Neural cell (in vitro differentiated cells): ENCODE measurements at regions not wholly inside any gene's neighbourhood (a gene's known extent, or its start where the extent isn't known, plus 50 kb on each side); places are given as distances from the start of the nearest gene placed in this dataset.
"Not testable (repeated sequence)": the region's sequence is repeated elsewhere in the genome, so short reads cannot be mapped to it uniquely, and the experiment has no call there.

Experiments used
- H2AFZ ChIP-seq: fragments of 200-600, 300-800 bp; sonication (generic), shearing (Covaris generic); 2 replicates; pipeline ENCODE4 v1.6.0; 2014; ENCODE audit warnings: low read depth, mild to moderate bottlenecking, antibody characterized with exemption, low read length, moderate library complexity
- H3F3A ChIP-seq: fragments of 200-600 bp; shearing (Covaris generic); 2 replicates; pipeline ENCODE4 v1.6.1; 2016; ENCODE audit warnings: mild to moderate bottlenecking, moderate library complexity, mixed read lengths, antibody characterized with exemption, low read length; ENCODE audit not compliant: insufficient read depth, poor library complexity, severe bottlenecking
- H3K27ac ChIP-seq: fragments of 200-600, 300-800 bp; sonication (generic), shearing (Covaris generic); 2 replicates; pipeline ENCODE4 v1.5.1; 2014; ENCODE audit warnings: mild to moderate bottlenecking, low read length, moderate library complexity
- H3K27me3 ChIP-seq: fragments of 300-800, 200-600 bp; sonication (generic), shearing (Covaris generic); 2 replicates; pipeline ENCODE4 v1.6.0; 2014; ENCODE audit warnings: mild to moderate bottlenecking, low read depth, low read length, moderate library complexity; ENCODE audit not compliant: insufficient read depth
- H3K36me3 ChIP-seq: fragments of 300-800, 200-600 bp; sonication (generic), shearing (Covaris generic); 2 replicates; pipeline ENCODE4 v1.5.1; 2014; ENCODE audit warnings: mild to moderate bottlenecking, antibody characterized with exemption, low read length, moderate library complexity; ENCODE audit not compliant: insufficient read depth
- H3K4me2 ChIP-seq: fragments of 300-800, 200-600 bp; sonication (generic), shearing (Covaris generic); 2 replicates; pipeline ENCODE4 v1.6.0; 2014; ENCODE audit warnings: mild to moderate bottlenecking, low read length
- H3K4me3 ChIP-seq: fragments of 300-800, 200-600 bp; sonication (generic), shearing (Covaris generic); 2 replicates; pipeline ENCODE4 v1.5.1; 2014; ENCODE audit warnings: mild to moderate bottlenecking, low read length, moderate library complexity
- H3K79me2 ChIP-seq: fragments of 200-600 bp; shearing (Covaris generic); replicated peaks from 2 replicates; pipeline ENCODE4 v1.6.0; 2014; ENCODE audit warnings: mild to moderate bottlenecking, low read length, moderate library complexity; ENCODE audit not compliant: insufficient read depth
- H3K9ac ChIP-seq: fragments of 300-800, 200-600 bp; sonication (generic), shearing (Covaris generic); 2 replicates; pipeline ENCODE4 v1.6.1; 2016; ENCODE audit warnings: mild to moderate bottlenecking, low read length, mixed read lengths
- H3K9me2 ChIP-seq: fragments of 200-600 bp; shearing (Covaris generic); 2 replicates; pipeline ENCODE4 v1.6.1; 2016; ENCODE audit warnings: mild to moderate bottlenecking, low read length, mixed read lengths; ENCODE audit not compliant: insufficient read depth
- H3K9me3 ChIP-seq: fragments of 200-600, 300-800 bp; sonication (generic), shearing (Covaris generic); 2 replicates; pipeline ENCODE4 v1.6.1; 2016; ENCODE audit warnings: mild to moderate bottlenecking, mixed run types, low read length, moderate library complexity, mixed read lengths
- H4K20me1 ChIP-seq: fragments of 200-600 bp; shearing (Covaris generic); 2 replicates; pipeline ENCODE4 v1.6.1; 2016; ENCODE audit warnings: mild to moderate bottlenecking, mixed run types; ENCODE audit not compliant: insufficient read depth
- CTCF ChIP-seq: fragments of 450-650 bp; IDR thresholded peaks from 2 replicates; pipeline ENCODE4 v1.5.1; 2014; ENCODE audit warnings: antibody characterized with exemption, mild to moderate bottlenecking, moderate library complexity; ENCODE audit not compliant: poor library complexity, severe bottlenecking
- EP300 ChIP-seq: fragments of 450-650 bp; conservative IDR thresholded peaks from 2 replicates; pipeline ENCODE4 v1.6.1; 2014; ENCODE audit warnings: antibody characterized with exemption, mild to moderate bottlenecking, moderate library complexity; ENCODE audit not compliant: poor library complexity, severe bottlenecking
- EZH2 ChIP-seq: fragments of 200-600, 300-800 bp; shearing (Covaris generic), sonication (generic); IDR thresholded peaks from 2 replicates; pipeline ENCODE4 v1.6.1; 2014; ENCODE audit warnings: antibody characterized with exemption, low read length, borderline replicate concordance, mild to moderate bottlenecking; ENCODE audit not compliant: insufficient read depth, poor library complexity, severe bottlenecking
- MXI1 ChIP-seq: fragments of 450-650 bp; conservative IDR thresholded peaks from 2 replicates; pipeline ENCODE4 v1.6.1; 2014; ENCODE audit warnings: antibody characterized with exemption, mild to moderate bottlenecking; ENCODE audit not compliant: poor library complexity, severe bottlenecking
- POLR2AphosphoS5 ChIP-seq: IDR thresholded peaks from 2 replicates; pipeline ENCODE4 v1.6.1; 2012
- RAD21 ChIP-seq: fragments of 450-650 bp; conservative IDR thresholded peaks from 2 replicates; pipeline ENCODE4 v1.6.1; 2014; ENCODE audit warnings: antibody characterized with exemption, mild to moderate bottlenecking, moderate library complexity
- SMC3 ChIP-seq: fragments of 450-650 bp; conservative IDR thresholded peaks from 2 replicates; pipeline ENCODE4 v1.6.1; 2014; ENCODE audit warnings: antibody characterized with exemption, mild to moderate bottlenecking, moderate library complexity; ENCODE audit not compliant: poor library complexity
- TAF1 ChIP-seq: IDR thresholded peaks from 2 replicates; pipeline ENCODE4 v1.6.1; 2012; ENCODE audit warnings: low read depth
- TF ChIP-seq, protein P1 (sequence below): IDR thresholded peaks from 2 replicates; pipeline ENCODE4 v1.6.1; 2012; ENCODE audit warnings: borderline replicate concordance

- H3K79me2 ChIP-seq: no peaks in the 10 kb centered on the region
- H3K27me3 ChIP-seq: no peaks in the 10 kb centered on the region
- no peaks in the 10 kb centered on the region for H3K36me3 ChIP-seq
- H3K27ac ChIP-seq: no peak overlapping the region
- H3K4me3 ChIP-seq: no peak overlapping the region
- no peak overlapping the region for H3K9ac ChIP-seq
- H3K9me2 ChIP-seq: no peaks in the 10 kb centered on the region
- TF ChIP-seq EP300 (no peak), EZH2 (no peak), SMC3 (no peak), RAD21 (no peak), TAF1 (no peak), MXI1 (no peak), POLR2AphosphoS5 (no peak), CTCF (no peak)
- TF ChIP-seq, protein P1, sequence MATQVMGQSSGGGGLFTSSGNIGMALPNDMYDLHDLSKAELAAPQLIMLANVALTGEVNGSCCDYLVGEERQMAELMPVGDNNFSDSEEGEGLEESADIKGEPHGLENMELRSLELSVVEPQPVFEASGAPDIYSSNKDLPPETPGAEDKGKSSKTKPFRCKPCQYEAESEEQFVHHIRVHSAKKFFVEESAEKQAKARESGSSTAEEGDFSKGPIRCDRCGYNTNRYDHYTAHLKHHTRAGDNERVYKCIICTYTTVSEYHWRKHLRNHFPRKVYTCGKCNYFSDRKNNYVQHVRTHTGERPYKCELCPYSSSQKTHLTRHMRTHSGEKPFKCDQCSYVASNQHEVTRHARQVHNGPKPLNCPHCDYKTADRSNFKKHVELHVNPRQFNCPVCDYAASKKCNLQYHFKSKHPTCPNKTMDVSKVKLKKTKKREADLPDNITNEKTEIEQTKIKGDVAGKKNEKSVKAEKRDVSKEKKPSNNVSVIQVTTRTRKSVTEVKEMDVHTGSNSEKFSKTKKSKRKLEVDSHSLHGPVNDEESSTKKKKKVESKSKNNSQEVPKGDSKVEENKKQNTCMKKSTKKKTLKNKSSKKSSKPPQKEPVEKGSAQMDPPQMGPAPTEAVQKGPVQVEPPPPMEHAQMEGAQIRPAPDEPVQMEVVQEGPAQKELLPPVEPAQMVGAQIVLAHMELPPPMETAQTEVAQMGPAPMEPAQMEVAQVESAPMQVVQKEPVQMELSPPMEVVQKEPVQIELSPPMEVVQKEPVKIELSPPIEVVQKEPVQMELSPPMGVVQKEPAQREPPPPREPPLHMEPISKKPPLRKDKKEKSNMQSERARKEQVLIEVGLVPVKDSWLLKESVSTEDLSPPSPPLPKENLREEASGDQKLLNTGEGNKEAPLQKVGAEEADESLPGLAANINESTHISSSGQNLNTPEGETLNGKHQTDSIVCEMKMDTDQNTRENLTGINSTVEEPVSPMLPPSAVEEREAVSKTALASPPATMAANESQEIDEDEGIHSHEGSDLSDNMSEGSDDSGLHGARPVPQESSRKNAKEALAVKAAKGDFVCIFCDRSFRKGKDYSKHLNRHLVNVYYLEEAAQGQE: no peak
- no peak overlapping the region for H2AFZ ChIP-seq
- H3K9me3 ChIP-seq: no peaks in the 10 kb centered on the region
- H3F3A ChIP-seq: no peaks in the 10 kb centered on the region
- no peak overlapping the region for H3K4me2 ChIP-seq
- H4K20me1 ChIP-seq: no peaks in the 10 kb centered on the region
Measured at GRCh38 chr14:49249022-49249421, 337.2 kb downstream of the RPS29 start.

GRCh38 chr14:49243777-49244176, 342.4 kb downstream of the RPS29 start:
- H3F3A ChIP-seq, H3K9me2 ChIP-seq, H3K36me3 ChIP-seq, H3K9ac ChIP-seq, H3K9me3 ChIP-seq, H3K27me3 ChIP-seq, H3K4me3 ChIP-seq, H3K27ac ChIP-seq, H4K20me1 ChIP-seq, H3K79me2 ChIP-seq, H2AFZ ChIP-seq, H3K4me2 ChIP-seq: not testable (repeated sequence)

GRCh38 chr14:49240383-49240782, 345.8 kb downstream of the RPS29 start:
- H3F3A ChIP-seq: no peaks in the 10 kb centered on the region
- H3K27ac ChIP-seq: no peak overlapping the region
- H3K4me2 ChIP-seq: no peak overlapping the region
- H2AFZ ChIP-seq: no peak overlapping the region
- H3K9me2 ChIP-seq: no peaks in the 10 kb centered on the region
- H3K27me3 ChIP-seq: no peaks in the 10 kb centered on the region
- H3K9me3 ChIP-seq: no peaks in the 10 kb centered on the region
- H4K20me1 ChIP-seq: no peaks in the 10 kb centered on the region
- H3K4me3 ChIP-seq: no peak overlapping the region
- TF ChIP-seq, protein P1: no peak
- no peak for TF ChIP-seq SMC3
- TF ChIP-seq TAF1: no peak
- TF ChIP-seq EZH2: no peak
- TF ChIP-seq POLR2AphosphoS5: no peak
- TF ChIP-seq MXI1: no peak
- no peak for TF ChIP-seq RAD21
- TF ChIP-seq CTCF: no peak
- TF ChIP-seq EP300: no peak
- no peaks in the 10 kb centered on the region for H3K79me2 ChIP-seq
- no peak overlapping the region for H3K9ac ChIP-seq
- no peaks in the 10 kb centered on the region for H3K36me3 ChIP-seq
